H1 (cell line): ENCODE measurements at regions not wholly inside any gene's neighbourhood (a gene's known extent, or its start where the extent isn't known, plus 50 kb on each side); places are given as distances from the start of the nearest gene placed in this dataset.

Experiments
- JUN ChIP-seq: IDR thresholded peaks from 2 replicates; pipeline ENCODE4 v1.6.1; 2011; ENCODE audit warnings: low read depth, mild to moderate bottlenecking, improper control_type of control experiment, low read length

DNA sequence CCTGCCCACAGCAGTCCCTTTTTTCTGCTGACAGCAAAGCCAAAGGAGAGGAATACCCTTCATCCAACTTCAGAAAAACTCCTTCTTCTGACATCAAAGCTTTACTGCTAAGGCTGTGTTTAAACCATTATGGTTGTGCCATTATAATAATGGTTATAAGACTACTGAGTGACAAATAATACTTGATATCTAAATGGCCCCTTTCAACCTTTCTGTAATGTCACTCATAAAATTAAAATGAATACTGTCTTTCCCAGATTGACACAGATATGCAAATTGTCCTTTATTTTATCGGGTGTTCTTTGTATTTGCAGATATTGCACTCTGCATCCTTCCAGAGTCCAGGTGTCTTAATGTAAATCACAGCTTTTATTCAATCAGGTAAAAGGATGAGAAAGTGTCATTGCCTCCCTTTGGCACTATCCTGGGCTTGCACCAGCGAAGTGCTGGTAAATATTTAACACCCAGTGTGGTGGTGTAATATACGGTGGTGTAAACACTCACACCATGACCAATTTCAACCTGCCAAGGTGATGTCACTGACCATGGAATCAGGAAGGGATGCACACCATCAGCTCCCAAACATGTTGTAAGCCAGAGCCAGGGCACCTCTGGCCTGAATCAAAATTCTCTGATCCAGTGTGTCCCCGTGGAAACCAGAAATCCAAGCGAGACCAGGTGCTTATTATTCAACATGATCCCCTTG, 139.4 kb upstream of the TENM3 start (continued):
- TF ChIP-seq JUN, result no peak
- TF ChIP-seq, all 59 proteins: peak for 0
